ENCODE measurements at regions not wholly inside any gene's neighbourhood (a gene's known extent, or its start where the extent isn't known, plus 50 kb on each side); places are given as distances from the start of the nearest gene placed in this dataset.

GRCh38 chr3:160092760-160093159 lies 104.1 kb downstream of the IL12A start:
- TF ChIP-seq CTCF (conservative IDR thresholded peaks at IDR 0.05) = no peak
- Mint-ChIP-seq H3K9me3 (peaks cover 9% of the 10 kb centered on the region), H3K27ac (ENCODE audit: unreplicated experiment) (no peak overlapping the region), H3K36me3 (ENCODE audit: low read depth) (no peaks in the 10 kb centered on the region), H3K4me1 (no peaks in the 10 kb centered on the region), H3K27me3 (ENCODE audit: low read depth) (no peaks in the 10 kb centered on the region), H3K4me3 (no peak overlapping the region)
- no peak for DNase-seq (ENCODE audit: low read depth, low spot score)

DNA sequence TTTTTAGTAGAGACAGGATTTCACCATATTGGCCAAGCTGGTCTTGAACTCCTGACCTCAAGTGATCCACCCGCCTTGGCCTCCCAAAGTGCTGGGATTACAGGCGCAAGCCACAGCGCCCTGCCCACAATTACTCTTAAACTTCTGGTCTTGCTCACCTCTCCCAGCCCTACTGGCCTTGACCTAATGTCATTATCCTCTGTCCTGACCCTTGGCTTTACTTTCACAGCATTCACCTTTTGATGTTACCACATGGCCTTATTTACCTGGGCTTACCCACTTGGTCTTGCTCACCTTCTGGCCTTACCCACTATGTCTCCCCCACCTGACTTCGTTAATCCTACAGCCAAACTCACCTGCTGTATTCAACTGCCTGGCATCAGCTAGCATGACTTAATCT lies 105.9 kb downstream of the IL12A start:
- Mint-ChIP-seq H3K27me3 (ENCODE audit: low read depth) (no peaks in the 10 kb centered on the region), H3K27ac (ENCODE audit: unreplicated experiment) (no peak overlapping the region), H3K36me3 (ENCODE audit: low read depth) (no peaks in the 10 kb centered on the region), H3K9me3 (no peaks in the 10 kb centered on the region), H3K4me3 (no peak overlapping the region), H3K4me1 (no peaks in the 10 kb centered on the region)
- no peak for TF ChIP-seq CTCF (conservative IDR thresholded peaks at IDR 0.05)
- DNase-seq (ENCODE audit: low read depth, low spot score) = no peak

DNA sequence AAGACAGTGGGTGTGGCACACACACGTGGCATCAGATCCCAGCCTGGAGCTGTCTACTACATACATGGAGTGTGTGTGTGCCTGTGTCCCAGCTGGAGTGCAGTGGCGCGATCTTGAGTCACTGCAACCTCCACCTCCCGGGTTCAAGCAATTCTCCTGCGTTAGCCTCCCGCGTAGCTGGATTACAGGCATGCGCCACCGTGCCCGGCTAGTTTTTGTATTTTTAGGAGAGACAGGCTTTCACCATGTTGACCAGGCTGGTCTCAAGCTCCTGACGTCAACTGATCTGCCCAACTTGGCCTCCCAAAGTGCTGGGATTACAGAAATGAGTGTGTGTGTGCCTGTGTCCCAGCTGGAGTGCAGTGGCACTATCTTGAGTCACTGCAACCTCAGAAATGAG lies 108.8 kb downstream of the IL12A start:
- Mint-ChIP-seq H3K27ac (ENCODE audit: unreplicated experiment) (no peak overlapping the region), H3K36me3 (ENCODE audit: low read depth) (no peaks in the 10 kb centered on the region), H3K9me3 (no peaks in the 10 kb centered on the region), H3K27me3 (ENCODE audit: low read depth) (no peaks in the 10 kb centered on the region), H3K4me3 (no peak overlapping the region), H3K4me1 (no peaks in the 10 kb centered on the region)
- no peak for TF ChIP-seq CTCF (conservative IDR thresholded peaks at IDR 0.05)
- DNase-seq (ENCODE audit: low read depth, low spot score) = no peak

DNA sequence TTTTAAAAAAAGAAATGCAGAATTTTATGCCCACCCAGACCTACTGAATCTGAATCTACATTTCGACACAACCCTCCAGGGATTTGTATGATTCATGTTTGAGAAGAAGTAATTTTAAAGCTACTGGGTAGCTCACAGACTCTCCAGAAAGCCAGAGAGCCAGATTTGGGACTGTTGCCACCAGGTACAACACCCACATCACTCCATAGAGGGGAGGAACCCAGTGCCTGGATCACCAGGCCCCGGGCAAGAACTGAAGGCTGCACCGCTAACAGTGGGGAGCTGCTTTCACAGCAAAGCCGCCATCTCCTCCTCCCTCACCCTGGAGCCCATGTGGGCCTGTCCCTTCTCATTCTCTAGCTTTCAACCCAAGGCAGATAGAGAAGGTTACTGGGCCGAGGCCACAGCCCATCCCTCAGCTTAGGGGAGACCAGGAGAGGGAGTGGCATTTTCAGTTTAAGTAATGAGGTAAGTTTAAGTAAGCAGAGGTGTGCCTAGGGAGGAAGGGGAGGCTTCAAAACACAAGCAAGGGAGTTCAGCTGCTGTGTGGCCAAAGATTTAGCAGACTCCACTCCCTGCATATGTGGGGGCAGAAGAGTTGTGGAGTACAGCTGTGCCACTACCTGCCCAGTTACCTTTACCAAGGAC lies 109.8 kb downstream of the IL12A start:
- no peaks in the 10 kb centered on the region for H3K4me1 Mint-ChIP-seq
- H3K9me3 Mint-ChIP-seq = no peaks in the 10 kb centered on the region
- no peak overlapping the region for H3K4me3 Mint-ChIP-seq

GRCh38 chr3:160098926-160099626 lies 110.4 kb downstream of the IL12A start:
- no peak for TF ChIP-seq CTCF (conservative IDR thresholded peaks at IDR 0.05)
- Mint-ChIP-seq H3K36me3 (ENCODE audit: low read depth) (no peaks in the 10 kb centered on the region), H3K4me1 (no peaks in the 10 kb centered on the region), H3K4me3 (no peak overlapping the region), H3K27ac (ENCODE audit: unreplicated experiment) (no peak overlapping the region), H3K9me3 (no peaks in the 10 kb centered on the region), H3K27me3 (ENCODE audit: low read depth) (no peaks in the 10 kb centered on the region)
- DNase-seq (ENCODE audit: low read depth, low spot score) = no peak

More for the DNA sequence above, 109.8 kb downstream of the IL12A start:
- no peak overlapping the region for H3K27ac Mint-ChIP-seq (ENCODE audit: unreplicated experiment)
- H3K36me3 Mint-ChIP-seq (ENCODE audit: low read depth) = no peaks in the 10 kb centered on the region
- no peaks in the 10 kb centered on the region for H3K27me3 Mint-ChIP-seq (ENCODE audit: low read depth)
- no peak for DNase-seq (ENCODE audit: low read depth, low spot score)
- no peak for TF ChIP-seq CTCF (conservative IDR thresholded peaks at IDR 0.05)

Measured in neural crest cell (in vitro differentiated cells).